Naive thymus-derived CD4-positive, alpha-beta T cell (primary cell): ENCODE measurements at regions not wholly inside any gene's neighbourhood (a gene's known extent, or its start where the extent isn't known, plus 50 kb on each side); places are given as distances from the start of the nearest gene placed in this dataset.
"Not testable (repeated sequence)": the region's sequence is repeated elsewhere in the genome, so short reads cannot be mapped to it uniquely, and the experiment has no call there.

Experiments used
- ATAC-seq: fragments of 150-1000 bp; cut with Tn5 transposase; 2 replicates; pipeline ENCODE4 v1.10.0; 2021; ENCODE audit warnings: mild to moderate bottlenecking, moderate library complexity
- CTCF ChIA-PET: fragments of 350-600 bp; sonication (Branson Sonifier 250); formaldehyde crosslinking; loops from one replicate; lab custom pipeline; 2021; ENCODE audit warnings: antibody characterized with exemption; lab: Charles Lee
- POLR2A ChIA-PET: fragments of 350-600 bp; sonication (Branson Sonifier 250); formaldehyde crosslinking; loops from one replicate; lab custom pipeline; 2021; ENCODE audit warnings: antibody characterized with exemption, inconsistent platforms; lab: Charles Lee
- DNase-seq, 9 donors: peaks; one replicate each; pipeline versions ENCODE4 v3.0.0 to v3.0.0-alpha.2; 2020 to 2022; ENCODE audit warnings: mixed read lengths in 1 of 9
- H3K27ac ChIP-seq: one replicate; pipeline ENCODE4 v1.7.0; 2013; ENCODE audit warnings: mild to moderate bottlenecking, low read depth, low read length, moderate library complexity
- H3K27me3 ChIP-seq, 2 donors: one replicate each; pipeline ENCODE4 v1.7.0; 2013; ENCODE audit warnings: low read length in 2 of 2, mild to moderate bottlenecking in 2 of 2, moderate library complexity in 2 of 2; ENCODE audit not compliant: control insufficient read depth in 2 of 2, insufficient read depth in 2 of 2
- H3K36me3 ChIP-seq, 3 experiments: 1 replicate in 2 of 3; 2 replicates in 1 of 3; pipeline ENCODE4 v1.7.0; 2013; ENCODE audit warnings: low read length in 3 of 3, mild to moderate bottlenecking in 3 of 3, moderate library complexity in 1 of 3; ENCODE audit not compliant: insufficient read depth in 3 of 3, control insufficient read depth in 2 of 3
- H3K4me1 ChIP-seq, 2 donors: one replicate each; pipeline ENCODE4 v1.7.0; 2013; ENCODE audit warnings: low read length in 2 of 2, mild to moderate bottlenecking in 2 of 2, moderate library complexity in 1 of 2; ENCODE audit not compliant: control insufficient read depth in 2 of 2, insufficient read depth in 2 of 2
- H3K4me3 ChIP-seq: 2 replicates; pipeline ENCODE4 v1.7.0; 2013; ENCODE audit warnings: mild to moderate bottlenecking, low read length
- H3K9me3 ChIP-seq, 3 experiments: 1 replicate in 2 of 3; 2 replicates in 1 of 3; pipeline ENCODE4 v1.7.0; 2013; ENCODE audit warnings: low read length in 3 of 3; ENCODE audit not compliant: control insufficient read depth in 2 of 3
- H3K27ac Mint-ChIP-seq, 9 donors: one replicate each; pipeline ENCODE4 v1.8.0; 2020 to 2022; ENCODE audit warnings: mixed read lengths in 9 of 9, mild to moderate bottlenecking in 8 of 9, moderate library complexity in 5 of 9, inconsistent platforms in 2 of 9
- H3K27me3 Mint-ChIP-seq, 5 donors: one replicate each; pipeline ENCODE4 v1.8.0; 2021 to 2022; ENCODE audit warnings: mixed read lengths in 5 of 5, mild to moderate bottlenecking in 1 of 5
- H3K36me3 Mint-ChIP-seq, 5 donors: one replicate each; pipeline ENCODE4 v1.8.0; 2020 to 2022; ENCODE audit warnings: mixed read lengths in 5 of 5, mild to moderate bottlenecking in 3 of 5, inconsistent platforms in 1 of 5
- H3K4me1 Mint-ChIP-seq, 7 donors: one replicate each; pipeline ENCODE4 v1.8.0; 2020 to 2022; ENCODE audit warnings: mixed read lengths in 7 of 7, mild to moderate bottlenecking in 3 of 7, inconsistent platforms in 1 of 7
- H3K4me3 Mint-ChIP-seq, 10 donors: one replicate each; pipeline ENCODE4 v1.8.0; 2020 to 2022; ENCODE audit warnings: mild to moderate bottlenecking in 10 of 10, mixed read lengths in 10 of 10, moderate library complexity in 6 of 10, inconsistent platforms in 2 of 10
- H3K9me3 Mint-ChIP-seq, 11 donors: one replicate each; pipeline ENCODE4 v1.8.0; 2020 to 2022; ENCODE audit warnings: mixed read lengths in 11 of 11, mild to moderate bottlenecking in 4 of 11, inconsistent platforms in 1 of 11, moderate library complexity in 1 of 11
- intact Hi-C, 2 donors: fragments of 100-400 bp; cut with micrococcal nuclease; formaldehyde crosslinking; loops; one replicate each; pipeline ENCODE4 v1.15.1; 2023

- intact Hi-C loops = no loop called here
Observed at GRCh38 chr7:131077735-131078134, 249.9 kb upstream of the MKLN1 start.

GRCh38 chr7:131080754-131081153 is 246.9 kb upstream of the MKLN1 start:
- Histone ChIP-seq H3K36me3 (peaks cover 0 to 4% (median 0%) of the 10 kb centered on the region in 3 experiments), H3K4me1 (peaks cover 32 to 44% of the 10 kb centered on the region in 2 donors)
- no peak for ATAC-seq

More at GRCh38 chr7:131077735-131078134, 249.9 kb upstream of the MKLN1 start:
- no peak overlapping the region for H3K27ac Mint-ChIP-seq
- no peaks in the 10 kb centered on the region for H3K27me3 Mint-ChIP-seq
- Histone ChIP-seq H3K4me3 (no peak overlapping the region), H3K4me1 (peaks cover 10 to 62% of the 10 kb centered on the region in 2 donors), H3K27me3 (no peaks in the 10 kb centered on the region), H3K9me3 (no peaks in the 10 kb centered on the region), H3K36me3 (peaks cover 0 to 11% (median 2%) of the 10 kb centered on the region in 3 experiments), H3K27ac (no peak overlapping the region)
- H3K4me3 Mint-ChIP-seq = no peak overlapping the region
- H3K36me3 Mint-ChIP-seq = peaks cover 3 to 34% (median 17%) of the 10 kb centered on the region in 5 donors
- DNase-seq (no peak), ATAC-seq (no peak)
- POLR2A ChIA-PET = no interaction called here
- H3K4me1 Mint-ChIP-seq = peaks cover 14 to 35% (median 22%) of the 10 kb centered on the region in 7 donors
- CTCF ChIA-PET = no interaction called here
- no peaks in the 10 kb centered on the region for H3K9me3 Mint-ChIP-seq

GRCh38 chr7:131081308-131081707 is 246.4 kb upstream of the MKLN1 start:
- Mint-ChIP-seq H3K4me1 (peaks cover 10 to 47% (median 44%) of the 10 kb centered on the region in 7 donors), H3K9me3 (peaks cover 0 to 3% (median 0%) of the 10 kb centered on the region in 11 donors), H3K4me3 (peak overlapping the region in 2 of 10 donors; percentile 6 to 19), H3K36me3 (peaks cover 0 to 32% (median 28%) of the 10 kb centered on the region in 5 donors), H3K27me3 (no peaks in the 10 kb centered on the region), H3K27ac (peak overlapping the region in 3 of 9 donors; percentile 60 to 84 (median 77))
- no peak overlapping the region for H3K27ac ChIP-seq
- peaks cover 27 to 41% of the 10 kb centered on the region in 2 donors for H3K4me1 ChIP-seq
- no peak overlapping the region for H3K4me3 ChIP-seq
- intact Hi-C loops = no loop called here
- H3K9me3 ChIP-seq = no peaks in the 10 kb centered on the region
- CTCF ChIA-PET = no interaction called here
- ATAC-seq (no peak), DNase-seq (no peak)
- H3K36me3 ChIP-seq = no peaks in the 10 kb centered on the region
- H3K27me3 ChIP-seq = no peaks in the 10 kb centered on the region
- POLR2A ChIA-PET = no interaction called here

More at GRCh38 chr7:131080754-131081153, 246.9 kb upstream of the MKLN1 start:
- CTCF ChIA-PET = interaction anchor here (1.0 to 1.1 kb wide), 2 partner anchors 11 to 184 kb away, joined by 3 read pairs; no protein-coding TSS in a partner anchor
- intact Hi-C loops = no loop called here
- no peak for DNase-seq
- Mint-ChIP-seq H3K4me3 (no peak overlapping the region), H3K27ac (no peak overlapping the region), H3K4me1 (peaks cover 14 to 44% (median 43%) of the 10 kb centered on the region in 7 donors), H3K9me3 (peaks cover 0 to 3% (median 0%) of the 10 kb centered on the region in 11 donors), H3K27me3 (no peaks in the 10 kb centered on the region), H3K36me3 (peaks cover 3 to 36% (median 32%) of the 10 kb centered on the region in 5 donors)
- Histone ChIP-seq H3K4me3 (no peak overlapping the region), H3K27ac (no peak overlapping the region), H3K9me3 (no peaks in the 10 kb centered on the region), H3K27me3 (no peaks in the 10 kb centered on the region)
- POLR2A ChIA-PET = interaction anchor here (1.0 kb wide), 1 partner anchor 25 kb away, joined by 3 read pairs; no protein-coding TSS in a partner anchor

- peak overlapping the region in 2 of 10 donors; percentile 18 to 19 for H3K4me3 Mint-ChIP-seq
- Histone ChIP-seq H3K9me3 (no peaks in the 10 kb centered on the region), H3K36me3 (no peaks in the 10 kb centered on the region), H3K4me3 (no peak overlapping the region), H3K4me1 (peaks cover 30 to 34% of the 10 kb centered on the region in 2 donors), H3K27me3 (no peaks in the 10 kb centered on the region), H3K27ac (no peak overlapping the region)
- intact Hi-C loops = no loop called here
- peaks cover 0 to 40% (median 33%) of the 10 kb centered on the region in 5 donors for H3K36me3 Mint-ChIP-seq
- CTCF ChIA-PET = no interaction called here
- DNase-seq (no peak), ATAC-seq (no peak)
- H3K4me1 Mint-ChIP-seq = peaks cover 11 to 70% (median 56%) of the 10 kb centered on the region in 7 donors
- H3K9me3 Mint-ChIP-seq = peaks cover 0 to 3% (median 0%) of the 10 kb centered on the region in 11 donors
- no peaks in the 10 kb centered on the region for H3K27me3 Mint-ChIP-seq
- POLR2A ChIA-PET = no interaction called here
- peak overlapping the region in 3 of 9 donors; percentile 47 to 84 (median 71) for H3K27ac Mint-ChIP-seq
Observed at GRCh38 chr7:131083781-131084180, 243.9 kb upstream of the MKLN1 start.

- DNase-seq, H3K27me3 Mint-ChIP-seq, H3K27me3 ChIP-seq, H3K36me3 ChIP-seq, POLR2A ChIA-PET, H3K9me3 ChIP-seq, CTCF ChIA-PET, ATAC-seq, H3K9me3 Mint-ChIP-seq, intact Hi-C loops, H3K27ac ChIP-seq, H3K4me3 ChIP-seq: not testable (repeated sequence)
- Mint-ChIP-seq H3K36me3 (peaks cover 0 to 42% (median 35%) of the 10 kb centered on the region in 5 donors), H3K27ac (peak overlapping the region in 2 of 9 donors; percentile 47 to 52), H3K4me3 (peak overlapping the region in 4 of 10 donors; percentile 14 to 32 (median 18)), H3K4me1 (peaks cover 12 to 76% (median 59%) of the 10 kb centered on the region in 7 donors)
- peaks cover 26 to 34% of the 10 kb centered on the region in 2 donors for H3K4me1 ChIP-seq
Observed at GRCh38 chr7:131084336-131084735, 243.3 kb upstream of the MKLN1 start.

GRCh38 chr7:131087756-131088658 is 239.7 kb upstream of the MKLN1 start:
- Mint-ChIP-seq H3K4me3 (peak overlapping the region in 7 of 10 donors; percentile 21 to 69 (median 52)), H3K9me3 (peaks cover 0 to 10% (median 0%) of the 10 kb centered on the region in 11 donors), H3K27ac (peak overlapping the region in 6 of 9 donors; percentile 6 to 49 (median 28)), H3K27me3 (no peaks in the 10 kb centered on the region), H3K4me1 (peaks cover 22 to 95% (median 79%) of the 10 kb centered on the region in 7 donors), H3K36me3 (peaks cover 5 to 57% (median 50%) of the 10 kb centered on the region in 5 donors)
- Histone ChIP-seq H3K27me3 (no peaks in the 10 kb centered on the region), H3K36me3 (peaks cover 0 to 11% (median 0%) of the 10 kb centered on the region in 3 experiments), H3K27ac (no peak overlapping the region), H3K4me1 (peaks cover 32 to 39% of the 10 kb centered on the region in 2 donors), H3K9me3 (no peaks in the 10 kb centered on the region), H3K4me3 (no peak overlapping the region)
- DNase-seq = no peak
- intact Hi-C loops = no loop called here
- ChIA-PET POLR2A (interaction anchor here (0.7 to 1.3 kb wide), 2 partner anchors 15 to 18 kb away, joined by 3 to 4 read pairs; no protein-coding TSS in a partner anchor), CTCF (interaction anchor here (0.6 kb wide), 1 partner anchor 74 kb away, joined by 3 read pairs; no protein-coding TSS in a partner anchor)
- ATAC-seq = no peak
